Kidney (tissue), 13 donors: ENCODE measurements at regions not wholly inside any gene's neighbourhood (a gene's known extent, or its start where the extent isn't known, plus 50 kb on each side); places are given as distances from the start of the nearest gene placed in this dataset.
A peak's percentile ranks its signal among the peaks of the same experiment; 100 is the strongest.

ENCODE experiments used
- DNase-seq, 5 donors: peaks; one replicate each; pipeline ENCODE4 v3.0.0-alpha.2; 2013 to 2020
- FAIRE-seq: peaks from 2 replicates; lab custom pipeline; 2012; peaks lifted over from hg19 to GRCh38; lab: Jason Lieb, UNC
- H3K27ac ChIP-seq, 2 donors: one replicate each; pipeline ENCODE4 v1.7.0; 2013; ENCODE audit warnings: low read depth in 2 of 2, low read length in 2 of 2, inconsistent platforms in 1 of 2
- H3K27me3 ChIP-seq: one replicate; pipeline ENCODE4 v1.7.1; 2013; ENCODE audit warnings: low read length, inconsistent platforms; ENCODE audit not compliant: control insufficient read depth, insufficient read depth
- H3K36me3 ChIP-seq, 3 donors: one replicate each; pipeline versions ENCODE4 v1.7.0 to v1.7.1; 2013; ENCODE audit warnings: low read length in 3 of 3, control low read depth in 1 of 3, inconsistent platforms in 1 of 3; ENCODE audit not compliant: insufficient read depth in 3 of 3, control insufficient read depth in 2 of 3
- H3K4me1 ChIP-seq, 3 donors: one replicate each; pipeline versions ENCODE4 v1.7.0 to v1.7.1; 2013; ENCODE audit warnings: low read length in 3 of 3, inconsistent platforms in 1 of 3, low read depth in 1 of 3; ENCODE audit not compliant: control insufficient read depth in 2 of 3, insufficient read depth in 2 of 3
- H3K4me3 ChIP-seq, 3 donors: one replicate each; pipeline versions ENCODE4 v1.7.0 to v1.8.1; 2013; ENCODE audit warnings: low read length in 3 of 3, control low read depth in 1 of 3, inconsistent platforms in 1 of 3
- H3K9ac ChIP-seq, 3 donors: one replicate each; pipeline versions ENCODE4 v1.7.0 to v1.7.1; 2013; ENCODE audit warnings: low read length in 3 of 3, control low read depth in 1 of 3, inconsistent platforms in 1 of 3
- H3K9me3 ChIP-seq, 3 donors: one replicate each; pipeline versions ENCODE4 v1.7.0 to v1.7.1; 2013; ENCODE audit warnings: low read length in 3 of 3, control low read depth in 1 of 3, inconsistent platforms in 1 of 3; ENCODE audit not compliant: control insufficient read depth in 2 of 3, insufficient read depth in 1 of 3
- CTCF ChIP-seq: IDR thresholded peaks from 3 replicates; pipeline ENCODE4 v1.5.1; 2012; ENCODE audit warnings: mild to moderate bottlenecking, moderate library complexity, borderline replicate concordance; ENCODE audit not compliant: insufficient read depth; ENCODE audit errors: extremely low read depth
- intact Hi-C: fragments of 100-400 bp; cut with DNase I; formaldehyde crosslinking; loops from one replicate; pipeline ENCODE4 v1.11.1; 2022
- donor health status: control.
- donor health status: control.
- donor health status: control.
- donor health status: control.
- donor health status: control.
- donor health status: DM: yes; HTN: yes; CAD: no.
- donor health status: Normal renal cell carcinoma (clear cell type).

- FAIRE-seq (no peak), DNase-seq (no peak)
- H3K4me1 ChIP-seq = no peaks in the 10 kb centered on the region
- no peaks in the 10 kb centered on the region for H3K27me3 ChIP-seq
- no peaks in the 10 kb centered on the region for H3K9me3 ChIP-seq
- no peak overlapping the region for H3K9ac ChIP-seq
- H3K27ac ChIP-seq = no peak overlapping the region
- TF ChIP-seq CTCF = no peak
- intact Hi-C loops = no loop called here
- H3K36me3 ChIP-seq = no peaks in the 10 kb centered on the region
- no peak overlapping the region for H3K4me3 ChIP-seq
Observed at GRCh38 chr5:175166026-175166425, 278.0 kb downstream of the DRD1 start.

- H3K9ac ChIP-seq = no peak overlapping the region
- H3K27ac ChIP-seq = no peak overlapping the region
- no peaks in the 10 kb centered on the region for H3K4me1 ChIP-seq
- no peaks in the 10 kb centered on the region for H3K36me3 ChIP-seq
- DNase-seq (no peak), FAIRE-seq (no peak)
- intact Hi-C loops = no loop called here
- H3K4me3 ChIP-seq = no peak overlapping the region
- TF ChIP-seq CTCF = no peak
- no peaks in the 10 kb centered on the region for H3K9me3 ChIP-seq
- no peaks in the 10 kb centered on the region for H3K27me3 ChIP-seq
Observed at GRCh38 chr5:175163586-175164275, 280.3 kb downstream of the DRD1 start.

- Histone ChIP-seq H3K36me3 (no peaks in the 10 kb centered on the region), H3K9me3 (no peaks in the 10 kb centered on the region), H3K4me1 (no peaks in the 10 kb centered on the region), H3K4me3 (no peak overlapping the region), H3K27me3 (no peaks in the 10 kb centered on the region), H3K27ac (no peak overlapping the region), H3K9ac (no peak overlapping the region)
- no peak for TF ChIP-seq CTCF
- intact Hi-C loops = no loop called here
- DNase-seq (no peak), FAIRE-seq (no peak)
Observed at GRCh38 chr5:175162036-175162435, 281.9 kb downstream of the DRD1 start.

- intact Hi-C loops = no loop called here
- no peaks in the 10 kb centered on the region for H3K36me3 ChIP-seq
- H3K27ac ChIP-seq = no peak overlapping the region
- no peak overlapping the region for H3K4me3 ChIP-seq
- no peaks in the 10 kb centered on the region for H3K4me1 ChIP-seq
- H3K9ac ChIP-seq = no peak overlapping the region
- H3K9me3 ChIP-seq = no peaks in the 10 kb centered on the region
- no peak for FAIRE-seq
- DNase-seq = peak in 3 of 5 donors; percentile 19 to 68 (median 46)
- no peak for TF ChIP-seq CTCF
- no peaks in the 10 kb centered on the region for H3K27me3 ChIP-seq
Observed at GRCh38 chr5:175159956-175160355, 284.0 kb downstream of the DRD1 start.
